ENCODE measurements at regions not wholly inside any gene's neighbourhood (a gene's known extent, or its start where the extent isn't known, plus 50 kb on each side); places are given as distances from the start of the nearest gene placed in this dataset.
A peak's percentile ranks its signal among the peaks of the same experiment; 100 is the strongest.

GRCh38 chr1:56167596-56167995 is 411.8 kb downstream of the PLPP3 start:
- Histone ChIP-seq H3K4me3 (ENCODE audit: low read length in 2 of 2) (no peak overlapping the region), H3K36me3 (replicated peaks in 1 of 2; ENCODE audit: control insufficient read depth in 2 of 2, insufficient read depth in 2 of 2, low read length in 2 of 2) (no peaks in the 10 kb centered on the region), H2AFZ (ENCODE audit: low read length) (no peak overlapping the region), H4K8ac (ENCODE audit: low read depth, low read length) (no peak overlapping the region), H3K23ac (ENCODE audit: low read depth, low read length, poor library complexity) (no peak overlapping the region), H3K9me3 (replicated peaks in 1 of 2; ENCODE audit: control insufficient read depth in 2 of 2, insufficient read depth in 1 of 2, low read depth in 1 of 2, low read length in 2 of 2) (no peaks in the 10 kb centered on the region), H3K79me1 (ENCODE audit: low read depth, low read length) (no peaks in the 10 kb centered on the region), H2BK120ac (ENCODE audit: low read depth, low read length) (no peak overlapping the region), H3K4me2 (ENCODE audit: insufficient read depth, low read length, poor library complexity, severe bottlenecking) (no peak overlapping the region), H2BK15ac (ENCODE audit: low read length) (no peak overlapping the region), H2BK12ac (ENCODE audit: low read length) (no peak overlapping the region), H2BK5ac (ENCODE audit: low read length) (no peak overlapping the region), H3K4ac (ENCODE audit: low read length) (no peak overlapping the region), H3K14ac (ENCODE audit: low read length) (no peak overlapping the region), H3K27ac (replicated peaks; ENCODE audit: low read length) (no peak overlapping the region), H3K9ac (ENCODE audit: low read depth, low read length, poor library complexity) (no peak overlapping the region), H4K91ac (ENCODE audit: low read depth, low read length, poor library complexity) (no peak overlapping the region), H3K4me1 (ENCODE audit: control insufficient read depth in 2 of 2, insufficient read depth in 1 of 2, low read depth in 1 of 2, low read length in 2 of 2) (no peaks in the 10 kb centered on the region), H2AK5ac (ENCODE audit: low read depth, low read length) (no peak overlapping the region), H3K27me3 (ENCODE audit: control insufficient read depth in 3 of 3, insufficient read depth in 3 of 3, low read depth in 1 of 3, low read length in 3 of 3) (no peaks in the 10 kb centered on the region), H3K18ac (ENCODE audit: low read length) (no peak overlapping the region)
- no CpG with 5 or more reads among the region's 3 CpGs for WGBS, 2 donors (ENCODE audit: extremely low coverage in 2 of 2, insufficient read length in 2 of 2, insufficient replicate concordance in 1 of 2)
- no peak for DNase-seq (ENCODE audit: low spot score)

GRCh38 chr1:56160773-56161315 is 418.5 kb downstream of the PLPP3 start:
- H2BK5ac ChIP-seq (ENCODE audit: low read length): no peak overlapping the region
- H3K27ac ChIP-seq (replicated peaks; ENCODE audit: low read length): no peak overlapping the region
- H2AFZ ChIP-seq (ENCODE audit: low read length): no peak overlapping the region
- no peak for DNase-seq (ENCODE audit: low spot score)
- no peak overlapping the region for H2AK5ac ChIP-seq (ENCODE audit: low read depth, low read length)
- no peak overlapping the region for H3K14ac ChIP-seq (ENCODE audit: low read length)
- H3K9me3 ChIP-seq (replicated peaks in 1 of 2; ENCODE audit: control insufficient read depth in 2 of 2, insufficient read depth in 1 of 2, low read depth in 1 of 2, low read length in 2 of 2): no peaks in the 10 kb centered on the region
- no peak overlapping the region for H3K18ac ChIP-seq (ENCODE audit: low read length)
- no peak overlapping the region for H4K91ac ChIP-seq (ENCODE audit: low read depth, low read length, poor library complexity)
- no peak overlapping the region for H3K4me3 ChIP-seq (ENCODE audit: low read length in 2 of 2)
- no peaks in the 10 kb centered on the region for H3K79me1 ChIP-seq (ENCODE audit: low read depth, low read length)
- no peak overlapping the region for H3K9ac ChIP-seq (ENCODE audit: low read depth, low read length, poor library complexity)
- H4K8ac ChIP-seq (ENCODE audit: low read depth, low read length): no peak overlapping the region
- H3K4ac ChIP-seq (ENCODE audit: low read length): no peak overlapping the region
- H2BK120ac ChIP-seq (ENCODE audit: low read depth, low read length): no peak overlapping the region
- no peak overlapping the region for H2BK15ac ChIP-seq (ENCODE audit: low read length)
- H3K4me2 ChIP-seq (ENCODE audit: insufficient read depth, low read length, poor library complexity, severe bottlenecking): no peak overlapping the region
- H3K27me3 ChIP-seq (ENCODE audit: control insufficient read depth in 3 of 3, insufficient read depth in 3 of 3, low read depth in 1 of 3, low read length in 3 of 3): no peaks in the 10 kb centered on the region
- WGBS, 2 donors (ENCODE audit: extremely low coverage in 2 of 2, insufficient read length in 2 of 2, insufficient replicate concordance in 1 of 2): no CpG with 5 or more reads among the region's 6 CpGs
- no peak overlapping the region for H3K23ac ChIP-seq (ENCODE audit: low read depth, low read length, poor library complexity)
- H2BK12ac ChIP-seq (ENCODE audit: low read length): no peak overlapping the region
- no peaks in the 10 kb centered on the region for H3K36me3 ChIP-seq (replicated peaks in 1 of 2; ENCODE audit: control insufficient read depth in 2 of 2, insufficient read depth in 2 of 2, low read length in 2 of 2)
- H3K4me1 ChIP-seq (ENCODE audit: control insufficient read depth in 2 of 2, insufficient read depth in 1 of 2, low read depth in 1 of 2, low read length in 2 of 2): no peaks in the 10 kb centered on the region

DNA sequence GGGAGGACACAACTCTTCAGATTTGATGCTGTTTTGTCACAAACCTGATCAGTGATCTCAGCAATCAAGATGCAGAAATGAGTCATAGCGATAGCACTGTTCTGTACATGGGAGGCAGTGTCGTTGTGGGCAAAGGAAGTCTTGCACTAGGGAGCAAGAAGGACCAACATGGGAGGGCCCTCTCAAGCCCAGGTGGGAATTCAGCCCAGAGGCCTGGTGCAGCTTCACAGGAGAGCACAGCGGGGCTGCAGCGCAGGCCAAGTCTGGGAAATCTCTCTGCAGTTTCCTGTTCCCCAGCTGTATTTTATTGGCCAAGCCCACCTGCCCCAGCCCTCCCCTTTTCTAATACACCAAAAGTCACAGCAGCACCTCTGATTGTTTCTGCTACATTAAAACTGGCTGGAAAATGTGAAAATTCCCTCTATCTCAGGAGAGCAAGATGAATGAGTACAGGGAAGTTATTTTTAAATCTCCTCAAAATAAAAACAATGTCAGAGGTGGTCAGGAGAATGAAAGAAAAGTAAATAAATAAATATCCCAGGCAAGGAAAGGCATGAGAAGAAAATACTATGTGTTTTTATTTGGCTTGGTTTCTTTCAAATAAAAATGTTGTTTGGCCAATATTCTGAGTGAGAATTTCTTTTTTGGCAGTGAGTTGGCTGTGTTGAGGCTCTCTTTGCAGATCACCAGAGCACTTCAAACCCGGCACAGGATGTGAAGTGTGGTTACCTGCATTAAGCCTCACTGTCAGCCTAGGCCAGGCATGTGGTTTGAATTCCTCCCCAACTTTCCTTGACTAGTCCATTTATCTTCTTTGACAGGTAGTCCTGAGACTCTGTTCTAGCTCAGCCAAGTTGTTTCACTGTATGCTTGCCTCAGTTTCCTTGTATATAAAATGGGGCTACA is 422.1 kb downstream of the PLPP3 start:
- Histone ChIP-seq H3K9me3 (replicated peaks in 1 of 2; ENCODE audit: control insufficient read depth in 2 of 2, insufficient read depth in 1 of 2, low read depth in 1 of 2, low read length in 2 of 2) (no peaks in the 10 kb centered on the region), H2BK12ac (ENCODE audit: low read length) (no peak overlapping the region), H3K4me1 (ENCODE audit: control insufficient read depth in 2 of 2, insufficient read depth in 1 of 2, low read depth in 1 of 2, low read length in 2 of 2) (peaks cover 0 to 4% of the 10 kb centered on the region in 2 donors), H3K27ac (replicated peaks; ENCODE audit: low read length) (no peak overlapping the region), H2BK5ac (ENCODE audit: low read length) (no peak overlapping the region), H2AK5ac (ENCODE audit: low read depth, low read length) (no peak overlapping the region), H4K91ac (ENCODE audit: low read depth, low read length, poor library complexity) (no peak overlapping the region), H3K9ac (ENCODE audit: low read depth, low read length, poor library complexity) (no peak overlapping the region), H2BK120ac (ENCODE audit: low read depth, low read length) (no peak overlapping the region), H3K4ac (ENCODE audit: low read length) (no peak overlapping the region), H3K79me1 (ENCODE audit: low read depth, low read length) (no peaks in the 10 kb centered on the region), H2AFZ (ENCODE audit: low read length) (no peak overlapping the region), H2BK15ac (ENCODE audit: low read length) (no peak overlapping the region), H3K36me3 (replicated peaks in 1 of 2; ENCODE audit: control insufficient read depth in 2 of 2, insufficient read depth in 2 of 2, low read length in 2 of 2) (no peaks in the 10 kb centered on the region), H4K8ac (ENCODE audit: low read depth, low read length) (no peak overlapping the region), H3K4me3 (ENCODE audit: low read length in 2 of 2) (no peak overlapping the region), H3K14ac (ENCODE audit: low read length) (no peak overlapping the region), H3K23ac (ENCODE audit: low read depth, low read length, poor library complexity) (no peak overlapping the region), H3K4me2 (ENCODE audit: insufficient read depth, low read length, poor library complexity, severe bottlenecking) (no peak overlapping the region), H3K18ac (ENCODE audit: low read length) (peak overlapping the region; percentile 59), H3K27me3 (ENCODE audit: control insufficient read depth in 3 of 3, insufficient read depth in 3 of 3, low read depth in 1 of 3, low read length in 3 of 3) (no peaks in the 10 kb centered on the region)
- WGBS, 2 donors (ENCODE audit: extremely low coverage in 2 of 2, insufficient read length in 2 of 2, insufficient replicate concordance in 1 of 2): no CpG with 5 or more reads among the region's 5 CpGs
- DNase-seq (ENCODE audit: low spot score): no peak

GRCh38 chr1:56153276-56153675 is 426.1 kb downstream of the PLPP3 start:
- Histone ChIP-seq H3K4me2 (ENCODE audit: insufficient read depth, low read length, poor library complexity, severe bottlenecking) (no peak overlapping the region), H3K4me3 (ENCODE audit: low read length in 2 of 2) (no peak overlapping the region), H3K23ac (ENCODE audit: low read depth, low read length, poor library complexity) (no peak overlapping the region), H4K91ac (ENCODE audit: low read depth, low read length, poor library complexity) (no peak overlapping the region), H3K18ac (ENCODE audit: low read length) (no peak overlapping the region), H3K79me1 (ENCODE audit: low read depth, low read length) (no peaks in the 10 kb centered on the region), H4K8ac (ENCODE audit: low read depth, low read length) (no peak overlapping the region), H3K9ac (ENCODE audit: low read depth, low read length, poor library complexity) (no peak overlapping the region), H2BK15ac (ENCODE audit: low read length) (no peak overlapping the region), H2AFZ (ENCODE audit: low read length) (no peak overlapping the region), H2BK5ac (ENCODE audit: low read length) (no peak overlapping the region), H3K14ac (ENCODE audit: low read length) (no peak overlapping the region), H3K9me3 (replicated peaks in 1 of 2; ENCODE audit: control insufficient read depth in 2 of 2, insufficient read depth in 1 of 2, low read depth in 1 of 2, low read length in 2 of 2) (no peaks in the 10 kb centered on the region), H3K36me3 (replicated peaks in 1 of 2; ENCODE audit: control insufficient read depth in 2 of 2, insufficient read depth in 2 of 2, low read length in 2 of 2) (no peaks in the 10 kb centered on the region), H3K27me3 (ENCODE audit: control insufficient read depth in 3 of 3, insufficient read depth in 3 of 3, low read depth in 1 of 3, low read length in 3 of 3) (no peaks in the 10 kb centered on the region), H3K27ac (replicated peaks; ENCODE audit: low read length) (no peak overlapping the region), H3K4me1 (ENCODE audit: control insufficient read depth in 2 of 2, insufficient read depth in 1 of 2, low read depth in 1 of 2, low read length in 2 of 2) (peaks cover 0 to 4% of the 10 kb centered on the region in 2 donors), H2BK120ac (ENCODE audit: low read depth, low read length) (no peak overlapping the region), H2AK5ac (ENCODE audit: low read depth, low read length) (no peak overlapping the region), H3K4ac (ENCODE audit: low read length) (no peak overlapping the region), H2BK12ac (ENCODE audit: low read length) (no peak overlapping the region)
- DNase-seq (ENCODE audit: low spot score): no peak
- no CpG with 5 or more reads among the region's 2 CpGs for WGBS, 2 donors (ENCODE audit: extremely low coverage in 2 of 2, insufficient read length in 2 of 2, insufficient replicate concordance in 1 of 2)

Data from neuronal stem cell (in vitro differentiated cells).